ENCODE measurements at regions not wholly inside any gene's neighbourhood (a gene's known extent, or its start where the extent isn't known, plus 50 kb on each side); places are given as distances from the start of the nearest gene placed in this dataset.

DNA sequence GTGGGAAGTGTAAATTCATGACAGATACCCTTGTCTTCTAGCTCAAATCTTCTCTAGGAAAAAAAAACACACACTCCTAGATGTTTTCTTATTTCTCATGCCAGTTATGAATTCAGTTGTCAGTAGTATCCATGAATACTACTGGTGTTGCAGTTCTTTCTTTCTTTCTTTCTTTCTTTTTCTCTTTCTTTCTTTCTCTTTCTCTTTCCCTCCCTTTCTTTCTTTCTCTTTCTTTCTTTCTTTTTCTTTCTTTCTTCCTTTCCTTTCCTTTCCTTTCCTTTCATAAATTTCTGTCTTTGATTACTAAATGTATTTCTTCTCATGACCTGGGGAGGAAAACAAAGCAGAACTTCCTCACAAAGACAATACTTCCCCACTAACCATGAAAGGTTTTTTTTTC, 253.8 kb downstream of the PCDH7 start:
- H3K9me3 ChIP-seq = no peaks in the 10 kb centered on the region
- no peaks in the 10 kb centered on the region for H3K36me3 ChIP-seq
- DNase-seq (no peak), ATAC-seq (no peak)
- no peaks in the 10 kb centered on the region for H3K27me3 ChIP-seq
- no peaks in the 10 kb centered on the region for H3K4me1 ChIP-seq
- H3K4me3 ChIP-seq = no peak overlapping the region
- in situ Hi-C loops (cut with MboI; ENCODE audit: low sequenced_read_pairs in 4 of 4) = no loop called here
- H3K27ac ChIP-seq = no peak overlapping the region
- no peak for TF ChIP-seq POLR2A (IDR thresholded peaks at IDR 0.05)
- TF ChIP-seq, protein P1, sequence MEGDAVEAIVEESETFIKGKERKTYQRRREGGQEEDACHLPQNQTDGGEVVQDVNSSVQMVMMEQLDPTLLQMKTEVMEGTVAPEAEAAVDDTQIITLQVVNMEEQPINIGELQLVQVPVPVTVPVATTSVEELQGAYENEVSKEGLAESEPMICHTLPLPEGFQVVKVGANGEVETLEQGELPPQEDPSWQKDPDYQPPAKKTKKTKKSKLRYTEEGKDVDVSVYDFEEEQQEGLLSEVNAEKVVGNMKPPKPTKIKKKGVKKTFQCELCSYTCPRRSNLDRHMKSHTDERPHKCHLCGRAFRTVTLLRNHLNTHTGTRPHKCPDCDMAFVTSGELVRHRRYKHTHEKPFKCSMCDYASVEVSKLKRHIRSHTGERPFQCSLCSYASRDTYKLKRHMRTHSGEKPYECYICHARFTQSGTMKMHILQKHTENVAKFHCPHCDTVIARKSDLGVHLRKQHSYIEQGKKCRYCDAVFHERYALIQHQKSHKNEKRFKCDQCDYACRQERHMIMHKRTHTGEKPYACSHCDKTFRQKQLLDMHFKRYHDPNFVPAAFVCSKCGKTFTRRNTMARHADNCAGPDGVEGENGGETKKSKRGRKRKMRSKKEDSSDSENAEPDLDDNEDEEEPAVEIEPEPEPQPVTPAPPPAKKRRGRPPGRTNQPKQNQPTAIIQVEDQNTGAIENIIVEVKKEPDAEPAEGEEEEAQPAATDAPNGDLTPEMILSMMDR (IDR thresholded peaks at IDR 0.05 in 4 of 5, conservative IDR thresholded peaks at IDR 0.05 in 1 of 5) = no peak
- intact Hi-C loops (cut with DNase I; ENCODE audit: low total_unique reads) = no loop called here

DNA sequence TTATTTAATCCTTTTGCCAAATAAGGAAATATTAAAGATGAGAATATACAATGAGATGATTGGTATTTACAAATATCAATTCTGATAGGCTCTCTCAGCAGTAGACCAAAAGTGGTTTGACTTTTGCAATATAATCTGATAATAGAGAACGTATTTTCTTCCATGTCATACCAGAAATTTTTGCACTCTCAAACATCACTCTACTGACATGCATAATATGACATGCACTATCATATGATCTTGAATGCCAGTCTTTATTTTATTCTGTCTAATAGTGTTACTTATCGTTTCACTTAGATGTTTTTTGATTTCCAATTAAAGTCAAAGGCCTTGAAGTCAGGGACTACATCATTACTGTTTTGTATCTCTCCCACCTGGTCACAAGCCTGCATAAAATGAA, 259.2 kb downstream of the PCDH7 start:
- TF ChIP-seq, protein P1 (IDR thresholded peaks at IDR 0.05 in 4 of 5, conservative IDR thresholded peaks at IDR 0.05 in 1 of 5) = no peak
- no peak for TF ChIP-seq POLR2A (IDR thresholded peaks at IDR 0.05)
- H3K4me1 ChIP-seq = no peaks in the 10 kb centered on the region
- ATAC-seq = no peak
- H3K27ac ChIP-seq = no peak overlapping the region
- intact Hi-C loops (cut with DNase I; ENCODE audit: low total_unique reads) (no loop called here), in situ Hi-C loops (cut with MboI; ENCODE audit: low sequenced_read_pairs in 4 of 4) (no loop called here)
- DNase-seq = no peak
- H3K4me3 ChIP-seq = no peak overlapping the region
- no peaks in the 10 kb centered on the region for H3K27me3 ChIP-seq
- H3K9me3 ChIP-seq = no peaks in the 10 kb centered on the region
- H3K36me3 ChIP-seq = no peaks in the 10 kb centered on the region

DNA sequence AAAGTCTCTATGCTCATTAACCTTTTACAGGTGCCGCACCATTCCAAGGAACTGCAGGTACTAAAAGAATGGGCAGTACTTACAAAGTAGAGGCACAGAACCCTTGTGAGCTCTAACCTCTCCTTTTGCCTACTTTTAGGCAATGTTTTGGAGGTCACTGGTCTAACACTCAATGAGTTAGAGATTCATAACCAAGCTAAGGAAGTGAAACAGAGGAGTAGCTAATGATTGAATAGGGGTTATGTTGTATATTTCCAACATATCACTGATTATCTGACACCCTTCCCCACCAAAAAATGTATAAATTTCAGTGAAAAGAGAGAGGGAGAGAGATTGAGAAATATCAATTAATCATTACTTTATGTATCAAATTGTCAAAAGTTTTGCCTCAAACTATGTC, 269.3 kb downstream of the PCDH7 start:
- H3K9me3 ChIP-seq = no peaks in the 10 kb centered on the region
- no peaks in the 10 kb centered on the region for H3K36me3 ChIP-seq
- ATAC-seq (no peak), DNase-seq (no peak)
- TF ChIP-seq POLR2A (IDR thresholded peaks at IDR 0.05) = no peak
- TF ChIP-seq, protein P1 (IDR thresholded peaks at IDR 0.05 in 4 of 5, conservative IDR thresholded peaks at IDR 0.05 in 1 of 5) = no peak
- H3K4me1 ChIP-seq = no peaks in the 10 kb centered on the region
- intact Hi-C loops (cut with DNase I; ENCODE audit: low total_unique reads) = loop anchor here (10.0 kb wide), 1 partner anchor 1835 kb away; no protein-coding TSS in a partner anchor
- no peak overlapping the region for H3K4me3 ChIP-seq
- H3K27me3 ChIP-seq = no peaks in the 10 kb centered on the region
- H3K27ac ChIP-seq = no peak overlapping the region
- in situ Hi-C loops (cut with MboI; ENCODE audit: low sequenced_read_pairs in 4 of 4) = no loop called here

DNA sequence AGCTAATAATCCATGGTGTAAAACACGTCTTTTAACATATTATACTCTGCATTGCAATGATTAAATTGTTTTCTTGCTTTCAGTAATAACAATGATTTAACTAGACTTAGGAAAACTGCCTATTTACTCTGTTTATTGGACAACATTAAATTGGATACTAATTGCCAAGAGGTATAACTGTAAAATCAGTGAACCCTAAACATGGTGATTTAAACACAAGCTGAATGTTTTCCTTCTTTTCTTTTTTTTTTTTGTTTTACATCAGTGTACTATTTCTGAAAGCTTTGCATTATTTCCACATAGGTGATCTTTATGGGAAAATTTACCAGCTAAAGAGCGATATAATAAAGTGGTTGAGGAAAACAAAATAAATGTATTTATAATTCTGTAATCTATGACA, 276.7 kb downstream of the PCDH7 start:
- intact Hi-C loops (cut with DNase I; ENCODE audit: low total_unique reads) (no loop called here), in situ Hi-C loops (cut with MboI; ENCODE audit: low sequenced_read_pairs in 4 of 4) (no loop called here)
- Histone ChIP-seq H3K4me1 (no peaks in the 10 kb centered on the region), H3K36me3 (no peaks in the 10 kb centered on the region), H3K27me3 (no peaks in the 10 kb centered on the region), H3K27ac (no peak overlapping the region), H3K9me3 (no peaks in the 10 kb centered on the region), H3K4me3 (no peak overlapping the region)
- ATAC-seq = no peak
- DNase-seq = no peak
- TF ChIP-seq, protein P1 (IDR thresholded peaks at IDR 0.05 in 4 of 5, conservative IDR thresholded peaks at IDR 0.05 in 1 of 5) = no peak
- no peak for TF ChIP-seq POLR2A (IDR thresholded peaks at IDR 0.05)

DNA sequence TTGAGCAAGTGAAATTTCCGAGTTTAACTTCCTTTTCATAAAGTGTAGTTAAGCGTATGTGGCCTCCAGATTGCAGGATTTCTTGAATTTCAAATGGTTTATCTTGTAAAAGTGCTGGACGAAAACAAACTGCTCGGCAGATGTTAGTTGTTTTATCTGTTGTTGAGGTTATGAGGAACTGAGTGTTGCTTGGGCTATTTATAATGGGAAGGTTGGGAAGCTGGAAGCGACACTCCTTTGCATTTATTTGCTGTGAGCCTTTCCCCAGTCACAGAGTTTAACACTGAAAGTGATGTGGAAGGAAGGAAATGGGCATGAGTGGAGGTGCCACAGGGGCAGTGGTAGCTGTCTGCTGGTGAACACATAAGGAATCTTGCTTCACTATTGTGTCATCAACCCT, 284.9 kb downstream of the PCDH7 start:
- no peaks in the 10 kb centered on the region for H3K9me3 ChIP-seq
- no peaks in the 10 kb centered on the region for H3K36me3 ChIP-seq
- no peak overlapping the region for H3K27ac ChIP-seq
- intact Hi-C loops (cut with DNase I; ENCODE audit: low total_unique reads) = no loop called here
- DNase-seq (no peak), ATAC-seq (no peak)
- in situ Hi-C loops (cut with MboI; ENCODE audit: low sequenced_read_pairs in 4 of 4) = no loop called here
- TF ChIP-seq, protein P1 (IDR thresholded peaks at IDR 0.05 in 4 of 5, conservative IDR thresholded peaks at IDR 0.05 in 1 of 5) = no peak
- TF ChIP-seq POLR2A (IDR thresholded peaks at IDR 0.05) = no peak
- no peak overlapping the region for H3K4me3 ChIP-seq
- no peaks in the 10 kb centered on the region for H3K27me3 ChIP-seq
- no peaks in the 10 kb centered on the region for H3K4me1 ChIP-seq
